ENCODE measurements at regions not wholly inside any gene's neighbourhood (a gene's known extent, or its start where the extent isn't known, plus 50 kb on each side); places are given as distances from the start of the nearest gene placed in this dataset.

DNA sequence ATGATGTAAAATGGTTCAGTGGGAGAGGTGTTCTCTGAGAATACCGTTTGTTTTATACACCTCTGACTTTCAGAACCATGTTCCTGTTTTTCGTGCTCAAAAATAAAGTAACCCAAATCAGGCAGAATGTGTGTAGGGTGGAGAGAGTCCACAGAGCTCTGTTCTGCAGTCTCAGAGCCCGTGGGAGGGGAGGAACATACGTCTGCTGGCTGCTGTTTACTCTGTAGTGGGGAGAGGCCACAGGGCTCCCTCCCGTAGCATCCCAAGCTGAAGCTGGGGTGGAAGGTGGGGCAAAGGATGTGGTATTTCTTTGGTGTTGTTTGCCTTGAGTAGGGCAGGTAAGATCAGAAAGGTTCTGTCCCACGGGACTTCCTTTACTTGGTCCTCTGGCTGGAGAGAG lies 348.5 kb downstream of the DNAH5 start:
- TF ChIP-seq, protein P1, sequence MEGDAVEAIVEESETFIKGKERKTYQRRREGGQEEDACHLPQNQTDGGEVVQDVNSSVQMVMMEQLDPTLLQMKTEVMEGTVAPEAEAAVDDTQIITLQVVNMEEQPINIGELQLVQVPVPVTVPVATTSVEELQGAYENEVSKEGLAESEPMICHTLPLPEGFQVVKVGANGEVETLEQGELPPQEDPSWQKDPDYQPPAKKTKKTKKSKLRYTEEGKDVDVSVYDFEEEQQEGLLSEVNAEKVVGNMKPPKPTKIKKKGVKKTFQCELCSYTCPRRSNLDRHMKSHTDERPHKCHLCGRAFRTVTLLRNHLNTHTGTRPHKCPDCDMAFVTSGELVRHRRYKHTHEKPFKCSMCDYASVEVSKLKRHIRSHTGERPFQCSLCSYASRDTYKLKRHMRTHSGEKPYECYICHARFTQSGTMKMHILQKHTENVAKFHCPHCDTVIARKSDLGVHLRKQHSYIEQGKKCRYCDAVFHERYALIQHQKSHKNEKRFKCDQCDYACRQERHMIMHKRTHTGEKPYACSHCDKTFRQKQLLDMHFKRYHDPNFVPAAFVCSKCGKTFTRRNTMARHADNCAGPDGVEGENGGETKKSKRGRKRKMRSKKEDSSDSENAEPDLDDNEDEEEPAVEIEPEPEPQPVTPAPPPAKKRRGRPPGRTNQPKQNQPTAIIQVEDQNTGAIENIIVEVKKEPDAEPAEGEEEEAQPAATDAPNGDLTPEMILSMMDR (IDR thresholded peaks at IDR 0.05): no peak
- TF ChIP-seq POLR2A (IDR thresholded peaks at IDR 0.05; ENCODE audit: low read depth): no peak
- TF ChIP-seq POLR2AphosphoS5 (IDR thresholded peaks at IDR 0.05): no peak

Data from esophagus muscularis mucosa (tissue), 3 donors.